DOHH2 (cell line): ENCODE measurements at regions not wholly inside any gene's neighbourhood (a gene's known extent, or its start where the extent isn't known, plus 50 kb on each side); places are given as distances from the start of the nearest gene placed in this dataset.

Source experiments
- H3F3A ChIP-seq: fragments of 200-600 bp; sonication (generic), shearing (Covaris generic); 2 replicates; pipeline ENCODE4 v1.6.0; 2016; ENCODE audit warnings: antibody characterized with exemption, mild to moderate bottlenecking; ENCODE audit not compliant: control insufficient read depth, insufficient read depth
- H3K27ac ChIP-seq: fragments of 200-600 bp; sonication (generic); 2 replicates; pipeline ENCODE4 v1.5.1; 2014; ENCODE audit warnings: low read depth, mild to moderate bottlenecking, low read length, moderate library complexity
- H3K27me3 ChIP-seq: fragments of 200-600 bp; sonication (generic); 2 replicates; pipeline ENCODE4 v1.6.1; 2014; ENCODE audit warnings: mild to moderate bottlenecking, low read length, mixed read lengths; ENCODE audit not compliant: control insufficient read depth
- H3K36me3 ChIP-seq: fragments of 200-600 bp; sonication (generic); 2 replicates; pipeline ENCODE4 v1.6.1; 2014; ENCODE audit warnings: mild to moderate bottlenecking, low read length, moderate library complexity, mixed read lengths; ENCODE audit not compliant: control insufficient read depth
- H3K4me1 ChIP-seq: fragments of 200-600 bp; sonication (generic); 2 replicates; pipeline ENCODE4 v1.6.1; 2014; ENCODE audit warnings: mild to moderate bottlenecking, low read length, mixed read lengths; ENCODE audit not compliant: control insufficient read depth
- H3K4me2 ChIP-seq: fragments of 200-600 bp; sonication (generic); 2 replicates; pipeline ENCODE4 v1.6.0; 2014; ENCODE audit warnings: mild to moderate bottlenecking, low read length, moderate library complexity
- H3K4me3 ChIP-seq: fragments of 200-600 bp; sonication (generic); 2 replicates; pipeline ENCODE4 v1.5.1; 2014; ENCODE audit warnings: mild to moderate bottlenecking, low read length, mixed read lengths
- H3K79me2 ChIP-seq: fragments of 200-600 bp; sonication (generic); 2 replicates; pipeline ENCODE4 v1.6.1; 2014; ENCODE audit warnings: mild to moderate bottlenecking, low read length, mixed read lengths; ENCODE audit not compliant: control insufficient read depth
- H3K9me2 ChIP-seq: fragments of 200-600 bp; sonication (generic); replicated peaks from 2 replicates; pipeline ENCODE4 v1.6.1; 2014; ENCODE audit warnings: mild to moderate bottlenecking, low read length, mixed read lengths; ENCODE audit not compliant: control insufficient read depth
- H3K9me3 ChIP-seq: fragments of 200-600 bp; sonication (generic); 2 replicates; pipeline ENCODE4 v1.6.1; 2014; ENCODE audit warnings: antibody characterized with exemption, low read length, mixed read lengths; ENCODE audit not compliant: control insufficient read depth, insufficient read depth
- H4K20me1 ChIP-seq: fragments of 200-600 bp; sonication (generic); 2 replicates; pipeline ENCODE4 v1.6.0; 2014; ENCODE audit warnings: low read depth, mild to moderate bottlenecking, antibody characterized with exemption, low read length, moderate library complexity; ENCODE audit not compliant: control insufficient read depth, insufficient read depth
- CTCF ChIP-seq: fragments of 200-600 bp; sonication (generic); IDR thresholded peaks from one replicate; pipeline ENCODE4 v1.5.1; 2014; ENCODE audit warnings: antibody characterized with exemption, mild to moderate bottlenecking, low read depth, low read length; ENCODE audit not compliant: poor library complexity, severe bottlenecking
- EZH2phosphoT487 ChIP-seq: fragments of 200-600 bp; sonication (generic); IDR thresholded peaks from 2 replicates; pipeline ENCODE4 v1.6.1; 2017; ENCODE audit warnings: borderline replicate concordance, mild to moderate bottlenecking, antibody characterized with exemption, low read length, moderate library complexity, mixed read lengths

GRCh38 chr3:40873934-40874699 lies 325.2 kb upstream of the CTNNB1 start:
- Histone ChIP-seq H3K4me2 (no peak overlapping the region), H3F3A (no peaks in the 10 kb centered on the region), H3K9me3 (no peaks in the 10 kb centered on the region), H3K4me3 (no peak overlapping the region), H3K9me2 (no peaks in the 10 kb centered on the region), H3K27me3 (no peaks in the 10 kb centered on the region; the same call in 1 of the 2 replicates), H3K27ac (no peak overlapping the region), H3K36me3 (no peaks in the 10 kb centered on the region), H3K4me1 (no peaks in the 10 kb centered on the region), H4K20me1 (no peaks in the 10 kb centered on the region), H3K79me2 (no peaks in the 10 kb centered on the region)
- TF ChIP-seq EZH2phosphoT487 (no peak), CTCF (no peak)

GRCh38 chr3:40875581-40875980 lies 323.7 kb upstream of the CTNNB1 start:
- no peaks in the 10 kb centered on the region for H3K36me3 ChIP-seq
- no peaks in the 10 kb centered on the region for H3K9me2 ChIP-seq
- no peaks in the 10 kb centered on the region for H3F3A ChIP-seq
- H3K4me1 ChIP-seq: no peaks in the 10 kb centered on the region
- no peaks in the 10 kb centered on the region for H3K9me3 ChIP-seq
- no peak overlapping the region for H3K27ac ChIP-seq
- no peaks in the 10 kb centered on the region for H3K79me2 ChIP-seq
- no peak for TF ChIP-seq CTCF
- no peak for TF ChIP-seq EZH2phosphoT487
- H3K4me3 ChIP-seq: no peak overlapping the region
- H3K27me3 ChIP-seq: no peaks in the 10 kb centered on the region; the same call in 1 of the 2 replicates
- H4K20me1 ChIP-seq: no peaks in the 10 kb centered on the region
- no peak overlapping the region for H3K4me2 ChIP-seq

- TF ChIP-seq EZH2phosphoT487 (no peak), CTCF (no peak)
- H3K27ac ChIP-seq: no peak overlapping the region
- H3F3A ChIP-seq: no peaks in the 10 kb centered on the region
- no peaks in the 10 kb centered on the region for H3K9me3 ChIP-seq
- H4K20me1 ChIP-seq: no peaks in the 10 kb centered on the region
- no peaks in the 10 kb centered on the region for H3K27me3 ChIP-seq
- H3K36me3 ChIP-seq: no peaks in the 10 kb centered on the region
- H3K9me2 ChIP-seq: no peaks in the 10 kb centered on the region
- H3K4me1 ChIP-seq: no peaks in the 10 kb centered on the region
- no peak overlapping the region for H3K4me3 ChIP-seq
- H3K4me2 ChIP-seq: no peak overlapping the region
- no peaks in the 10 kb centered on the region for H3K79me2 ChIP-seq
Measured at GRCh38 chr3:40876009-40876408, 323.3 kb upstream of the CTNNB1 start.
